ENCODE measurements at regions not wholly inside any gene's neighbourhood (a gene's known extent, or its start where the extent isn't known, plus 50 kb on each side); places are given as distances from the start of the nearest gene placed in this dataset.
A peak's percentile ranks its signal among the peaks of the same experiment; 100 is the strongest.

GRCh38 chr5:40391642-40392041 is 288.1 kb upstream of the PTGER4 start:
- no peak overlapping the region for H3K4me3 ChIP-seq (replicated peaks in 1 of 2; ENCODE audit: low read depth in 2 of 2, low read length in 2 of 2)
- DNase-seq (ENCODE audit: low read depth in 2 of 2) = peak in 1 of 2 donors; percentile 38
- peak; percentile 7 for TF ChIP-seq CTCF (IDR thresholded peaks at IDR 0.05; ENCODE audit: low read depth, low read length)

GRCh38 chr5:40390281-40391149 is 289.2 kb upstream of the PTGER4 start:
- no peak for TF ChIP-seq CTCF (IDR thresholded peaks at IDR 0.05; ENCODE audit: low read depth, low read length)
- H3K4me3 ChIP-seq (replicated peaks in 1 of 2; ENCODE audit: low read depth in 2 of 2, low read length in 2 of 2) = no peak overlapping the region
- no peak for DNase-seq (ENCODE audit: low read depth in 2 of 2)

GRCh38 chr5:40389591-40389990 is 290.1 kb upstream of the PTGER4 start:
- TF ChIP-seq CTCF (IDR thresholded peaks at IDR 0.05; ENCODE audit: low read depth, low read length) = no peak
- DNase-seq (ENCODE audit: low read depth in 2 of 2) = peak in 1 of 2 donors; percentile 53
- no peak overlapping the region for H3K4me3 ChIP-seq (replicated peaks in 1 of 2; ENCODE audit: low read depth in 2 of 2, low read length in 2 of 2)

DNA sequence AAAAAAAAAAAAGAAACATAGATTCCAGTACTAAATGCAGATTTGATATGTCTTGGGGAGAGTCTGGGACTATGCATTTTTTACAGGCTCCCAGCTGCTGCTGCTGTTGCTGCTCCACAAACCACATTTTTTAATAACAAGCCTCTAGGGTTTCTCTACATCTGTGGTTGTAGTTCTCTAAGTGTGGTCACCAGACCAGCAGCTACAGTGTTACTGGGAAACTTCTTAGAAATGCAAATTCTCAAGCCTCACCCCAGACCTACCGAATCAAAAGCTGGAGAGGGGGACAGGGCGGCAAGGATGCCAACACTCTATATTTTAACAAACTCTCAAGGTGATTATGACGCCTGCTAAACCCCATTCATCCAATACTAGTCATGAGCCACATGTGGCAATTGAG is 293.4 kb upstream of the PTGER4 start:
- no peak for DNase-seq (ENCODE audit: low read depth in 2 of 2)
- TF ChIP-seq CTCF (IDR thresholded peaks at IDR 0.05; ENCODE audit: low read depth, low read length) = no peak
- H3K4me3 ChIP-seq (replicated peaks in 1 of 2; ENCODE audit: low read depth in 2 of 2, low read length in 2 of 2) = no peak overlapping the region

DNA sequence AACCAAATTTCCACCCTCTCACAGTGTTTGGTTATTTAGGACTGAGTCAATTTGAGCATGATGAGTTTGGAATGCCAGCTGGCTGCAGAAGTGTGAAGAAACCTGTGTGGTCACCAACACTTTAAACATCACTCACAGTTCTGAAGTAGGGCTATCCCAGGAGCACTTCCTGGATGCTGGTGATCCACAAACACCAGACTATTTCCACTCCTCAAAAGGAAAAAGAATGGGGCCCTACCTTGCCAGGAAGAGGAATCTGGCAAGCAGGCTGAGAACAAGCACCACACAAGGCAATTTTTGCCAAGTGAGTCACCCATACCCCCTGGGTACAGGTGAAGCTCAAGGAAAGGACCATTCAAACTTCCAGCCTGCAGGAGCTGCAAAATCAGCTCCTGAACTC is 294.2 kb upstream of the PTGER4 start:
- no peak overlapping the region for H3K4me3 ChIP-seq (replicated peaks in 1 of 2; ENCODE audit: low read depth in 2 of 2, low read length in 2 of 2)
- peak in 1 of 2 donors; percentile 69 for DNase-seq (ENCODE audit: low read depth in 2 of 2)
- no peak for TF ChIP-seq CTCF (IDR thresholded peaks at IDR 0.05; ENCODE audit: low read depth, low read length)

GRCh38 chr5:40384782-40385390 is 294.8 kb upstream of the PTGER4 start:
- DNase-seq (ENCODE audit: low read depth in 2 of 2) = no peak

More at GRCh38 chr5:40384782-40385390, 294.8 kb upstream of the PTGER4 start:
- TF ChIP-seq CTCF (IDR thresholded peaks at IDR 0.05; ENCODE audit: low read depth, low read length) = no peak
- H3K4me3 ChIP-seq (replicated peaks in 1 of 2; ENCODE audit: low read depth in 2 of 2, low read length in 2 of 2) = no peak overlapping the region
